Heart left ventricle (tissue), 16 donors: ENCODE measurements at regions not wholly inside any gene's neighbourhood (a gene's known extent, or its start where the extent isn't known, plus 50 kb on each side); places are given as distances from the start of the nearest gene placed in this dataset.
A peak's percentile ranks its signal among the peaks of the same experiment; 100 is the strongest.

ENCODE experiments used
- ATAC-seq, 4 donors: fragments of 200-7000 bp; cut with Tn5 transposase; one replicate each; pipeline ENCODE4 v1.9.1; 2020 to 2022; ENCODE audit warnings: moderate library complexity in 4 of 4, mild to moderate bottlenecking in 3 of 4, moderate number of reproducible peaks in 1 of 4
- DNase-seq, 5 donors: peaks; one replicate each; pipeline ENCODE4 v3.0.0-alpha.2; 2020
- H3K27ac ChIP-seq, 12 donors: fragments of 200-600 bp; sonication (generic) in 4 of 12; one replicate each; pipeline versions ENCODE4 v1.5.0 to v1.8.0; 2016 to 2022; ENCODE audit warnings: mild to moderate bottlenecking in 2 of 12
- H3K27me3 ChIP-seq, 9 donors: fragments of 200-600 bp; sonication (generic) in 2 of 9; one replicate each; pipeline versions ENCODE4 v1.5.1 to v1.8.0; 2016 to 2022; ENCODE audit warnings: mild to moderate bottlenecking in 3 of 9
- H3K36me3 ChIP-seq, 9 donors: fragments of 200-600 bp; sonication (generic) in 2 of 9; one replicate each; pipeline versions ENCODE4 v1.5.0 to v1.8.0; 2018 to 2022; ENCODE audit warnings: mild to moderate bottlenecking in 2 of 9
- H3K4me1 ChIP-seq, 12 donors: fragments of 200-600 bp; sonication (generic) in 4 of 12; one replicate each; pipeline versions ENCODE4 v1.5.0 to v1.8.0; 2016 to 2022; ENCODE audit warnings: mild to moderate bottlenecking in 3 of 12
- H3K4me3 ChIP-seq, 12 donors: fragments of 200-600 bp; sonication (generic) in 4 of 12; one replicate each; pipeline versions ENCODE4 v1.5.0 to v1.8.0; 2017 to 2022; ENCODE audit warnings: mild to moderate bottlenecking in 9 of 12, moderate library complexity in 4 of 12
- H3K9me3 ChIP-seq, 12 donors: fragments of 200-600 bp; sonication (generic) in 4 of 12; one replicate each; pipeline versions ENCODE4 v1.5.0 to v1.8.0; 2016 to 2022; ENCODE audit warnings: mild to moderate bottlenecking in 1 of 12
- POLR2A ChIP-seq, 2 donors: fragments of 450-650 bp; IDR thresholded peaks; one replicate each; pipeline ENCODE4 v1.6.1; 2017; ENCODE audit warnings: antibody characterized with exemption in 2 of 2, mild to moderate bottlenecking in 2 of 2, moderate library complexity in 2 of 2
- WGBS, 4 donors: extraction: QIAGEN DNeasy Blood & Tissue Kit in 2 of 4; methylation state at CpG; one replicate each; pipeline versions ENCODE4 v1.1.5 to v1.1.7; 2013 to 2018; 5-methylcytosine and 5-hydroxymethylcytosine counted together
- intact Hi-C, 10 donors: fragments of 100-400 bp; cut with DNase I; formaldehyde crosslinking; loops; one replicate each; pipeline versions ENCODE4 v1.11.1 to v1.14.2; 2022
- TF ChIP-seq, protein P1 (sequence below), 12 donors: fragments of 200-600 bp; sonication (generic) in 4 of 12; IDR thresholded peaks; one replicate each; pipeline versions ENCODE4 v1.5.0 to v1.8.0; 2018 to 2022; ENCODE audit warnings: antibody characterized with exemption in 12 of 12, mild to moderate bottlenecking in 5 of 12
- donor health status: ischemic (EF 13 %, LVEDD 7.1; RV severe dilation, severe dysfunction).
- donor health status: healthy with polysubstance abuse.
- donor health status: DM: no; HTN: yes; CAD: no.
- donor health status: DM: no; HTN: no; CAD: no.
- donor health status: ischemic (EF 25% LVEDD 6.9; RV normal size, moderate dysfunction).
- donor health status: ischemic (EF 25% LVEDD 5.7; RV mildly dilated, moderate dysfunction).
- donor health status: healthy.
- donor health status: DM: yes; HTN: yes; CAD: no.
- donor health status: ischemic (EF 35%, LVEDD 5.7; RV mildly dilated, moderate dysfunction).
- donor health status: nonischemic (EF 11% LVEDD 7.7; RV severe dilation, severe dysfunction).
- donor health status: DM: yes; HTN: yes; CAD: no.
- donor health status: PGD.
- donor health status: ischemic (EF 29% LVEDD 5.4; RV normal size, mild dysfunction).
- donor health status: nonischemic (EF 23%, LVEDD 6.1; RV moderate dilation, normal function).

DNA sequence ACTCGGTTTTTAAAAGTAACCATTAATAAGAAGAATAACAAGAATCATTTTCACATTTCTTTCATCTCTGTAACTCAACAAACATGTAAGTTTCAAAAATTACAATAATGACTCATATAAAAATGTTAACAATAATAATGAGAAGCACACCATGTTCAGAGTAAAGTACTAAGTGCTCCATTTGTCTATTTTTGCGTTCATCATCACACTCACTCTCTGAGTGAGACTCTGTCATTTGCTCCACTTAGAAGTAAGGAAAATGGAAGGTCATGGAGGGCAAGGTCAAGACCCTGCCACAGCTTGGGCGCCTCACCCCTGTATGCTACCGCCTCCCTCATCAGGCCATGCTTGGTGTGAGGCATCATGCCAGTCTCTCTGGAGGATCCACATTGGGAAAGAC lies 129.9 kb downstream of the TMEM30B start:
- Histone ChIP-seq H3K36me3 (no peaks in the 10 kb centered on the region), H3K27ac (no peak overlapping the region), H3K27me3 (no peaks in the 10 kb centered on the region), H3K9me3 (no peaks in the 10 kb centered on the region), H3K4me3 (no peak overlapping the region), H3K4me1 (peaks cover 0 to 29% (median 2%) of the 10 kb centered on the region in 12 donors)
- no peak for ATAC-seq
- no peak for DNase-seq
- TF ChIP-seq, protein P1, sequence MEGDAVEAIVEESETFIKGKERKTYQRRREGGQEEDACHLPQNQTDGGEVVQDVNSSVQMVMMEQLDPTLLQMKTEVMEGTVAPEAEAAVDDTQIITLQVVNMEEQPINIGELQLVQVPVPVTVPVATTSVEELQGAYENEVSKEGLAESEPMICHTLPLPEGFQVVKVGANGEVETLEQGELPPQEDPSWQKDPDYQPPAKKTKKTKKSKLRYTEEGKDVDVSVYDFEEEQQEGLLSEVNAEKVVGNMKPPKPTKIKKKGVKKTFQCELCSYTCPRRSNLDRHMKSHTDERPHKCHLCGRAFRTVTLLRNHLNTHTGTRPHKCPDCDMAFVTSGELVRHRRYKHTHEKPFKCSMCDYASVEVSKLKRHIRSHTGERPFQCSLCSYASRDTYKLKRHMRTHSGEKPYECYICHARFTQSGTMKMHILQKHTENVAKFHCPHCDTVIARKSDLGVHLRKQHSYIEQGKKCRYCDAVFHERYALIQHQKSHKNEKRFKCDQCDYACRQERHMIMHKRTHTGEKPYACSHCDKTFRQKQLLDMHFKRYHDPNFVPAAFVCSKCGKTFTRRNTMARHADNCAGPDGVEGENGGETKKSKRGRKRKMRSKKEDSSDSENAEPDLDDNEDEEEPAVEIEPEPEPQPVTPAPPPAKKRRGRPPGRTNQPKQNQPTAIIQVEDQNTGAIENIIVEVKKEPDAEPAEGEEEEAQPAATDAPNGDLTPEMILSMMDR (IDR thresholded peaks at IDR 0.05) = no peak
- TF ChIP-seq POLR2A (IDR thresholded peaks at IDR 0.05) = no peak
- WGBS, 4 donors = 92 to 98% (median 95%) methylated on average over 4 of the region's 4 CpGs
- intact Hi-C loops = no loop called here

DNA sequence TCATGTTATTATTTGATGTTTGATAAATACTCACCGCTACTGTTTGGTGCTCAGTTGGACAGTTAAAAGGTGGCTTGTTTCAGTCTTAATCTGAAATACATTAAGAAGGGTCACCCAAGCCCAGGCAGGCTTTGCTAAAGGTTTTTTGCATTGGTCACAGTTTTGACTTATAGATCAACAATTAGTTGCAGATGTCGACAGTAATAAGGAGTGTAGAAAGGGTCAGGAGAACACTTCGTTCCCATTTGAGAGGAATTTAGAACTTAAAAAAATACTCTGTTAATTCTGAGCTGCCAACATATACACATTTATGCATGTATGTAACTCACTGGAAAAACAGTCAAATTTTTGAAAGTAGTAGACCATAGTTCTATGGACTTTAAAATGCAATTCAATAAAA lies 130.3 kb downstream of the TMEM30B start:
- no peak for TF ChIP-seq POLR2A (IDR thresholded peaks at IDR 0.05)
- TF ChIP-seq, protein P1 (IDR thresholded peaks at IDR 0.05) = no peak
- H3K4me3 ChIP-seq = no peak overlapping the region
- ATAC-seq = no peak
- H3K9me3 ChIP-seq = no peaks in the 10 kb centered on the region
- no peaks in the 10 kb centered on the region for H3K36me3 ChIP-seq
- no peaks in the 10 kb centered on the region for H3K27me3 ChIP-seq
- WGBS, 4 donors = 88 to 91% (median 89%) methylated on average over 3 of the region's 3 CpGs
- no peak for DNase-seq
- peaks cover 0 to 33% (median 4%) of the 10 kb centered on the region in 12 donors for H3K4me1 ChIP-seq
- no peak overlapping the region for H3K27ac ChIP-seq
- intact Hi-C loops = no loop called here

DNA sequence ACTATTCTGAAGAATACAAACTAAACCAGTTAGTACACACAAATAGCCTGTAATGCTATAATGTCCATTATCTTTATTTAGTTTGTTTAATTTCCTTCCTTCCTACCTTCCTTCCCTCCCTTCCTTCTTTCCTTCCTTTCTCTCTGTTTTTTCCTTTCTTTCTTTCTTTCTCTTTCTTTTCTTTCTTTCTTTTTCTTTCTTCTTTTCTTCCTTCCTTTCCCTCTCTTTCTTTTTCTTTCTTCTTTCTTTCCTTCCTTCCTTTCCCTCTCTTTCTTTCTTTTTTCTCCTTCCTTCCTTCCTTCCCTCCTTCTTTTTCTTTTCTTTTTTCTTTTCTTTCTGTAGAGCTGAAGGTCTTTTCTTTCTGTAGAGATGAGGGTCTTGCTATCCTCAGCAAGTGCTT lies 131.2 kb downstream of the TMEM30B start:
- peaks cover 0 to 41% (median 5%) of the 10 kb centered on the region in 12 donors for H3K4me1 ChIP-seq
- TF ChIP-seq, protein P1 (IDR thresholded peaks at IDR 0.05) = no peak
- no peak for TF ChIP-seq POLR2A (IDR thresholded peaks at IDR 0.05)
- no peaks in the 10 kb centered on the region for H3K9me3 ChIP-seq
- H3K36me3 ChIP-seq = no peaks in the 10 kb centered on the region
- no peaks in the 10 kb centered on the region for H3K27me3 ChIP-seq
- no peak for DNase-seq
- intact Hi-C loops = no loop called here
- no peak overlapping the region for H3K27ac ChIP-seq
- ATAC-seq = no peak
- H3K4me3 ChIP-seq = no peak overlapping the region

GRCh38 chr14:61148742-61149350 lies 132.3 kb downstream of the TMEM30B start:
- no peaks in the 10 kb centered on the region for H3K36me3 ChIP-seq
- 93 to 98% (median 94%) methylated on average over 3 to 4 of the region's 4 CpGs for WGBS, 4 donors
- peaks cover 0 to 41% (median 5%) of the 10 kb centered on the region in 12 donors for H3K4me1 ChIP-seq
- peak overlapping the region in 3 of 12 donors; percentile 38 to 77 (median 69) for H3K27ac ChIP-seq
- H3K4me3 ChIP-seq = no peak overlapping the region
- H3K9me3 ChIP-seq = peaks cover 0 to 10% (median 2%) of the 10 kb centered on the region in 12 donors
- intact Hi-C loops = no loop called here
- TF ChIP-seq, protein P1 (IDR thresholded peaks at IDR 0.05) = no peak
- no peak for TF ChIP-seq POLR2A (IDR thresholded peaks at IDR 0.05)
- DNase-seq = no peak
- ATAC-seq = no peak
- no peaks in the 10 kb centered on the region for H3K27me3 ChIP-seq
